Naive thymus-derived CD8-positive, alpha-beta T cell (primary cell): ENCODE measurements at regions not wholly inside any gene's neighbourhood (a gene's known extent, or its start where the extent isn't known, plus 50 kb on each side); places are given as distances from the start of the nearest gene placed in this dataset.

Experiments
- ATAC-seq, 2 donors: fragments of 150-1000 bp; cut with Tn5 transposase in 1 of 2; sonication (Bioruptor Pico), chemical (Tn5 transposase) in 1 of 2; 1 replicate in 1 of 2; 2 replicates in 1 of 2; pipeline ENCODE4 v1.10.0; 2021; ENCODE audit warnings: mild to moderate bottlenecking in 2 of 2, moderate library complexity in 2 of 2
- POLR2A ChIA-PET: fragments of 350-600 bp; sonication (Branson Sonifier 250); formaldehyde crosslinking; loops from one replicate; lab custom pipeline; 2021; ENCODE audit warnings: antibody characterized with exemption; lab: Charles Lee
- DNase-seq, 10 donors: peaks; one replicate each; pipeline versions ENCODE4 v3.0.0 to v3.0.0-alpha.2; 2020 to 2022
- H3K27ac Mint-ChIP-seq, 10 donors: one replicate each; pipeline ENCODE4 v1.8.0; 2020 to 2022; ENCODE audit warnings: mild to moderate bottlenecking in 10 of 10, mixed read lengths in 10 of 10, moderate library complexity in 4 of 10, inconsistent platforms in 1 of 10
- H3K27me3 Mint-ChIP-seq, 5 donors: one replicate each; pipeline ENCODE4 v1.8.0; 2021 to 2022; ENCODE audit warnings: mixed read lengths in 5 of 5
- H3K36me3 Mint-ChIP-seq, 3 donors: one replicate each; pipeline ENCODE4 v1.8.0; 2020 to 2022; ENCODE audit warnings: mixed read lengths in 3 of 3, mild to moderate bottlenecking in 2 of 3, inconsistent platforms in 1 of 3
- H3K4me1 Mint-ChIP-seq, 4 donors: one replicate each; pipeline ENCODE4 v1.8.0; 2021 to 2022; ENCODE audit warnings: mixed read lengths in 4 of 4
- H3K4me3 Mint-ChIP-seq, 10 donors: one replicate each; pipeline ENCODE4 v1.8.0; 2020 to 2022; ENCODE audit warnings: mild to moderate bottlenecking in 10 of 10, mixed read lengths in 10 of 10, moderate library complexity in 6 of 10, inconsistent platforms in 1 of 10
- H3K9me3 Mint-ChIP-seq, 9 donors: one replicate each; pipeline ENCODE4 v1.8.0; 2020 to 2022; ENCODE audit warnings: mixed read lengths in 9 of 9, mild to moderate bottlenecking in 3 of 9, inconsistent platforms in 1 of 9, moderate library complexity in 1 of 9

GRCh38 chr2:129781749-129782632, 197.5 kb upstream of the RAB6C start:
- no peak overlapping the region for H3K4me3 Mint-ChIP-seq
- H3K4me1 Mint-ChIP-seq: peaks cover 0 to 2% (median 0%) of the 10 kb centered on the region in 4 donors
- H3K36me3 Mint-ChIP-seq: no peaks in the 10 kb centered on the region
- H3K27ac Mint-ChIP-seq: no peak overlapping the region
- H3K27me3 Mint-ChIP-seq: peaks cover 3 to 25% (median 13%) of the 10 kb centered on the region in 5 donors
- DNase-seq: no peak
- POLR2A ChIA-PET: no interaction called here
- ATAC-seq: no peak
- no peaks in the 10 kb centered on the region for H3K9me3 Mint-ChIP-seq

GRCh38 chr2:129782633-129782990, 196.9 kb upstream of the RAB6C start:
- POLR2A ChIA-PET: no interaction called here
- no peak for DNase-seq

GRCh38 chr2:129784486-129784885, 195.0 kb upstream of the RAB6C start:
- DNase-seq (no peak), ATAC-seq (no peak)
- peaks cover 3 to 25% (median 10%) of the 10 kb centered on the region in 5 donors for H3K27me3 Mint-ChIP-seq
- peaks cover 0 to 2% (median 0%) of the 10 kb centered on the region in 4 donors for H3K4me1 Mint-ChIP-seq
- no peak overlapping the region for H3K27ac Mint-ChIP-seq
- no peaks in the 10 kb centered on the region for H3K9me3 Mint-ChIP-seq
- no peak overlapping the region for H3K4me3 Mint-ChIP-seq
- H3K36me3 Mint-ChIP-seq: no peaks in the 10 kb centered on the region
- POLR2A ChIA-PET: no interaction called here

More at GRCh38 chr2:129782633-129782990, 196.9 kb upstream of the RAB6C start:
- Mint-ChIP-seq H3K27ac (no peak overlapping the region), H3K4me3 (no peak overlapping the region), H3K36me3 (no peaks in the 10 kb centered on the region), H3K9me3 (no peaks in the 10 kb centered on the region), H3K27me3 (peaks cover 3 to 25% (median 13%) of the 10 kb centered on the region in 5 donors), H3K4me1 (peaks cover 0 to 2% (median 0%) of the 10 kb centered on the region in 4 donors)
- ATAC-seq: no peak

- no peaks in the 10 kb centered on the region for H3K4me1 Mint-ChIP-seq
- POLR2A ChIA-PET: no interaction called here
- ATAC-seq: no peak
- H3K9me3 Mint-ChIP-seq: peaks cover 0 to 3% (median 0%) of the 10 kb centered on the region in 9 donors
- no peak overlapping the region for H3K27ac Mint-ChIP-seq
- no peak for DNase-seq
- peaks cover 0 to 15% (median 5%) of the 10 kb centered on the region in 5 donors for H3K27me3 Mint-ChIP-seq
- H3K36me3 Mint-ChIP-seq: no peaks in the 10 kb centered on the region
- H3K4me3 Mint-ChIP-seq: no peak overlapping the region
Observed at GRCh38 chr2:129791712-129792111, 187.8 kb upstream of the RAB6C start.

GRCh38 chr2:129793431-129793902, 186.0 kb upstream of the RAB6C start:
- Mint-ChIP-seq H3K9me3 (peaks cover 0 to 3% (median 0%) of the 10 kb centered on the region in 9 donors), H3K27me3 (peaks cover 0 to 18% (median 5%) of the 10 kb centered on the region in 5 donors), H3K4me3 (no peak overlapping the region), H3K4me1 (no peaks in the 10 kb centered on the region), H3K27ac (no peak overlapping the region), H3K36me3 (no peaks in the 10 kb centered on the region)
- DNase-seq (no peak), ATAC-seq (no peak)
- POLR2A ChIA-PET: no interaction called here

GRCh38 chr2:129794116-129794515, 185.3 kb upstream of the RAB6C start:
- POLR2A ChIA-PET: no interaction called here
- H3K9me3 Mint-ChIP-seq: peaks cover 0 to 3% (median 0%) of the 10 kb centered on the region in 9 donors
- no peak overlapping the region for H3K27ac Mint-ChIP-seq
- H3K4me3 Mint-ChIP-seq: no peak overlapping the region
- no peaks in the 10 kb centered on the region for H3K36me3 Mint-ChIP-seq
- H3K4me1 Mint-ChIP-seq: no peaks in the 10 kb centered on the region
- DNase-seq (no peak), ATAC-seq (no peak)
- H3K27me3 Mint-ChIP-seq: peaks cover 0 to 18% (median 5%) of the 10 kb centered on the region in 5 donors

- peaks cover 0 to 21% (median 5%) of the 10 kb centered on the region in 5 donors for H3K27me3 Mint-ChIP-seq
- POLR2A ChIA-PET: no interaction called here
- no peaks in the 10 kb centered on the region for H3K36me3 Mint-ChIP-seq
- H3K4me1 Mint-ChIP-seq: no peaks in the 10 kb centered on the region
- DNase-seq: no peak
- ATAC-seq: no peak
- peaks cover 0 to 3% (median 0%) of the 10 kb centered on the region in 9 donors for H3K9me3 Mint-ChIP-seq
- no peak overlapping the region for H3K27ac Mint-ChIP-seq
- no peak overlapping the region for H3K4me3 Mint-ChIP-seq
Observed at GRCh38 chr2:129794540-129794939, 184.9 kb upstream of the RAB6C start.

GRCh38 chr2:129796225-129796624, 183.2 kb upstream of the RAB6C start:
- DNase-seq (no peak), ATAC-seq (no peak)
- POLR2A ChIA-PET: no interaction called here
- no peaks in the 10 kb centered on the region for H3K4me1 Mint-ChIP-seq
- H3K36me3 Mint-ChIP-seq: no peaks in the 10 kb centered on the region
- peaks cover 0 to 21% (median 5%) of the 10 kb centered on the region in 5 donors for H3K27me3 Mint-ChIP-seq
- no peak overlapping the region for H3K4me3 Mint-ChIP-seq
- no peak overlapping the region for H3K27ac Mint-ChIP-seq
- H3K9me3 Mint-ChIP-seq: peaks cover 0 to 3% (median 0%) of the 10 kb centered on the region in 9 donors

GRCh38 chr2:129796801-129797488, 182.5 kb upstream of the RAB6C start:
- Mint-ChIP-seq H3K4me3 (no peak overlapping the region), H3K4me1 (no peaks in the 10 kb centered on the region), H3K27ac (no peak overlapping the region), H3K9me3 (peaks cover 0 to 3% (median 0%) of the 10 kb centered on the region in 9 donors), H3K27me3 (peaks cover 0 to 22% (median 3%) of the 10 kb centered on the region in 5 donors), H3K36me3 (no peaks in the 10 kb centered on the region)
- no peak for ATAC-seq
- no peak for DNase-seq
- POLR2A ChIA-PET: no interaction called here

- Mint-ChIP-seq H3K9me3 (peaks cover 0 to 3% (median 0%) of the 10 kb centered on the region in 9 donors), H3K4me3 (no peak overlapping the region)
- ATAC-seq: no peak
Observed at GRCh38 chr2:129797489-129798300, 181.8 kb upstream of the RAB6C start.

GRCh38 chr2:129798301-129798581, 181.2 kb upstream of the RAB6C start:
- DNase-seq (no peak), ATAC-seq (no peak)
- POLR2A ChIA-PET: no interaction called here
- H3K27ac Mint-ChIP-seq: no peak overlapping the region
- H3K36me3 Mint-ChIP-seq: no peaks in the 10 kb centered on the region
- H3K4me1 Mint-ChIP-seq: no peaks in the 10 kb centered on the region
- no peak overlapping the region for H3K4me3 Mint-ChIP-seq
- H3K27me3 Mint-ChIP-seq: peaks cover 0 to 23% (median 3%) of the 10 kb centered on the region in 5 donors
- peaks cover 0 to 2% (median 0%) of the 10 kb centered on the region in 9 donors for H3K9me3 Mint-ChIP-seq

More at GRCh38 chr2:129797489-129798300, 181.8 kb upstream of the RAB6C start:
- Mint-ChIP-seq H3K4me1 (no peaks in the 10 kb centered on the region), H3K36me3 (no peaks in the 10 kb centered on the region), H3K27ac (no peak overlapping the region), H3K27me3 (peaks cover 0 to 23% (median 3%) of the 10 kb centered on the region in 5 donors)
- POLR2A ChIA-PET: no interaction called here
- no peak for DNase-seq

GRCh38 chr2:129798626-129799025, 180.8 kb upstream of the RAB6C start:
- Mint-ChIP-seq H3K4me3 (no peak overlapping the region), H3K27me3 (peaks cover 0 to 19% (median 3%) of the 10 kb centered on the region in 5 donors), H3K4me1 (no peaks in the 10 kb centered on the region), H3K9me3 (peaks cover 0 to 2% (median 0%) of the 10 kb centered on the region in 9 donors), H3K27ac (no peak overlapping the region), H3K36me3 (no peaks in the 10 kb centered on the region)
- ATAC-seq (no peak), DNase-seq (no peak)
- POLR2A ChIA-PET: no interaction called here
